Transverse colon (tissue), 4 donors: ENCODE measurements at regions not wholly inside any gene's neighbourhood (a gene's known extent, or its start where the extent isn't known, plus 50 kb on each side); places are given as distances from the start of the nearest gene placed in this dataset.

Experiments used
- CTCF ChIP-seq, 5 experiments: fragments of 200-600 bp in 3 of 5; fragments of 450-650 bp in 2 of 5; sonication (generic) in 3 of 5; IDR thresholded peaks; 1 replicate in 2 of 5; 2 replicates in 3 of 5; pipeline ENCODE4 v1.5.1; 2016 to 2017; ENCODE audit warnings: antibody characterized with exemption in 5 of 5, inconsistent platforms in 3 of 5, mild to moderate bottlenecking in 2 of 5, moderate library complexity in 1 of 5
- POLR2A ChIP-seq: fragments of 450-650 bp; IDR thresholded peaks from one replicate; pipeline ENCODE4 v1.6.1; 2016; ENCODE audit warnings: antibody characterized with exemption, mild to moderate bottlenecking, moderate library complexity
- POLR2AphosphoS5 ChIP-seq, 3 donors: sonication (generic); formaldehyde crosslinking; IDR thresholded peaks; one replicate each; pipeline ENCODE4 v1.6.1; 2016; ENCODE audit warnings: antibody characterized with exemption in 3 of 3

- TF ChIP-seq CTCF (IDR thresholded peaks at IDR 0.05) (no peak), POLR2A (no peak), POLR2AphosphoS5 (IDR thresholded peaks at IDR 0.05) (no peak)
These were observed 429.1 kb upstream of the NFE2L3 start for GRCh38 chr7:25722856-25723255.
